NB4 (cell line): ENCODE measurements at regions not wholly inside any gene's neighbourhood (a gene's known extent, or its start where the extent isn't known, plus 50 kb on each side); places are given as distances from the start of the nearest gene placed in this dataset.
"Not testable (repeated sequence)": the region's sequence is repeated elsewhere in the genome, so short reads cannot be mapped to it uniquely, and the experiment has no call there.

Experiments
- DNase-seq: peaks from one replicate; pipeline ENCODE4 v3.0.0; 2010; ENCODE audit warnings: low read depth
- H3K4me3 ChIP-seq: one replicate; pipeline ENCODE4 v1.5.1; 2011; ENCODE audit warnings: mild to moderate bottlenecking, low read depth, low read length, moderate library complexity
- MYC ChIP-seq: IDR thresholded peaks from 2 replicates; pipeline ENCODE4 v1.6.1; 2011; ENCODE audit warnings: low read depth, low read length
- POLR2A ChIP-seq: IDR thresholded peaks from 2 replicates; pipeline ENCODE4 v1.6.1; 2011; ENCODE audit warnings: mild to moderate bottlenecking; ENCODE audit not compliant: insufficient read length; ENCODE audit errors: extremely low read depth
- TF ChIP-seq, protein P1 (sequence below): IDR thresholded peaks from 2 replicates; pipeline ENCODE4 v1.6.1; 2011; ENCODE audit warnings: low read depth, low read length
- TF ChIP-seq, protein P2 (sequence below): IDR thresholded peaks from one replicate; pipeline ENCODE4 v1.5.1; 2012; ENCODE audit warnings: low read depth, low read length

DNA sequence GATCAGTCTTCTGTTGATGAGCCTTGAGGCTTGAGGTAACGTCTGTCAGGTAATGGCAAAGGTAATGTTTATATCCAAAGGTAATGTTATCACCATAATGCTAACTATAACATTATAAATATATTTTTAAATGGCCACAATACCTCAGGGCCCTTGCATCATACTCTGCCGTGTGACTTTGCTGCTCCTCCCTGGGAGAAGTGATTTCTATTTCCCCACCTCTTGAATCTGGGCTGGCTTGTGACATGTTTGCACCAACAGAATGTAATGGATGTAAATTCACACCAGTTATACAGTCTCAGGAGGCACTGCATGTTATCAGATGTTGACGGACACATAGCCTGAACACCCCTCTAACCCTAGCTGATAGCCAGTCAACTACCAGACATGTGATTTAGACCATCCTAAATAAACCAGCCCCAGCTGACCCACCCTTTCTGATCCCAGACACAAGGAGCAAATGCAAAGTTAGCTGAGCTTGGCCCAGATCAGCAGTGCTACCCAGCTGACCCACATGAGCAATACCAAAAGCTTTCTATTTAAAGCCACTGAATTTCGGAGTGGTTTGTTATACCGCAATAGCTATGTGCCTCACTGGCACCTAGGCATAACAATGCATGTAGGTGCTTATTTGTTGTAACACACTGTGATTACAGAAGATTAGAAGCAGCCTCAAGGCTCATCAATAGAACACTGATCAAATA is 93.8 kb upstream of the SIRPA start:
- H3K4me3 ChIP-seq, result no peak overlapping the region
- TF ChIP-seq, protein P1, sequence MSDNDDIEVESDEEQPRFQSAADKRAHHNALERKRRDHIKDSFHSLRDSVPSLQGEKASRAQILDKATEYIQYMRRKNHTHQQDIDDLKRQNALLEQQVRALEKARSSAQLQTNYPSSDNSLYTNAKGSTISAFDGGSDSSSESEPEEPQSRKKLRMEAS, result no peak
- TF ChIP-seq POLR2A (no peak), MYC (no peak)
- TF ChIP-seq, protein P2, sequence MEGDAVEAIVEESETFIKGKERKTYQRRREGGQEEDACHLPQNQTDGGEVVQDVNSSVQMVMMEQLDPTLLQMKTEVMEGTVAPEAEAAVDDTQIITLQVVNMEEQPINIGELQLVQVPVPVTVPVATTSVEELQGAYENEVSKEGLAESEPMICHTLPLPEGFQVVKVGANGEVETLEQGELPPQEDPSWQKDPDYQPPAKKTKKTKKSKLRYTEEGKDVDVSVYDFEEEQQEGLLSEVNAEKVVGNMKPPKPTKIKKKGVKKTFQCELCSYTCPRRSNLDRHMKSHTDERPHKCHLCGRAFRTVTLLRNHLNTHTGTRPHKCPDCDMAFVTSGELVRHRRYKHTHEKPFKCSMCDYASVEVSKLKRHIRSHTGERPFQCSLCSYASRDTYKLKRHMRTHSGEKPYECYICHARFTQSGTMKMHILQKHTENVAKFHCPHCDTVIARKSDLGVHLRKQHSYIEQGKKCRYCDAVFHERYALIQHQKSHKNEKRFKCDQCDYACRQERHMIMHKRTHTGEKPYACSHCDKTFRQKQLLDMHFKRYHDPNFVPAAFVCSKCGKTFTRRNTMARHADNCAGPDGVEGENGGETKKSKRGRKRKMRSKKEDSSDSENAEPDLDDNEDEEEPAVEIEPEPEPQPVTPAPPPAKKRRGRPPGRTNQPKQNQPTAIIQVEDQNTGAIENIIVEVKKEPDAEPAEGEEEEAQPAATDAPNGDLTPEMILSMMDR, result no peak
- no peak for DNase-seq

DNA sequence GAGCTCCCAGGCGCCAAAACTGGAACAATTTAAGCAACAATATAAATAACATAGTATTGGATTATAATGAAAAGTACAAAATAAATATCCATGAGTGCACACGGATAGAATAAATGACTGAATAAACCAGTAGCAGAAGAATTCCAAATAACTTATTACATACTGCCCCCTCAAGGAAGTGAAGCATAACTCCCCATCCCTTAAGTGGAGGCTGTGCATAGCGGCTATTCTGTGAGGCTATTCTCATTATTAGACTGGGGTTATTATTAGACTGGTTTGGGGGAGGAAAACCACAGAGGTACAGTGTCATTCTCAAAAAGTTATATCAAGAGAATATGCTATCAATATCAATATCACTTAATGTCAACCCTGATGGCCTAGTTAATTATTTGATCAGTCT is 94.4 kb upstream of the SIRPA start:
- no peak overlapping the region for H3K4me3 ChIP-seq
- TF ChIP-seq POLR2A, result no peak
- TF ChIP-seq, protein P2, result peak; percentile 37
- TF ChIP-seq, protein P1, result no peak
- peak; percentile 51 for DNase-seq

DNA sequence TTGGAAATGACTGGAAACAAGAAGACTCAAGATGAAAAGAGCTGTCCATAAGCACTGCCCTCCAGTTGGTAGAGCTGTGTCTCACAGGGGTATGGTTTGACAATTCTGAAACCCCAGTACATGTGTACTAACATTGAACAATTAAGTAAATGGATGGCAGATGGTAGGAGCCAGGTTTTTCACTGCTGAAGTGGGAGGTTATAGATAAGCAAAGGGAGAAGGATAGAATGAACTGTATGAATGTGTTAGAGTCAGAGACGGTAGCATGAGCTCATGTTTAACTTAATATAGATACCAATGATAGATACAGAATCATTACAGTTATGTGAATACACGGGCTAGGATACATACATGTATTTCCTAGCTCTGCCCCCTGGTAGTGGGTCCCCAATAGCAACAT is 95.0 kb upstream of the SIRPA start:
- H3K4me3 ChIP-seq, result no peak overlapping the region
- no peak for TF ChIP-seq MYC
- TF ChIP-seq, protein P2, result no peak
- no peak for DNase-seq

DNA sequence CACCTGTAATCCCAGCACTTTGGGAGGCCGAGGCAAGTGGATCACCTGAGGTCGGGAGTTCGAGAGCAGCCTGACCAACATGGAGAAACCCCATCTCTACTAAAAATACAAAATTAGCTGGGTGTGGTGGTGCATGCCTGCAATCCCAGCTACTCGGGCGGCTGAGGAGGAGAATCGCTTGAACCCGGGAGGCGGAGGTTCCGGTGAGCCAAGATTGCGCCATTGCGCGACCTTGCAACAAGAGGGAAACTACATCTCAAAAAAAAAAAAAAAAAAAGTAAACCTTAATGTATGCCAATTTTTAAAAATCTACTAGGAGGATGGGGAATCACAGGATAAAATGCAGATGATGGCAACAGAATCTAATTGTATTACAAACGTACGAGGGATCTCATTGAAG is 95.5 kb upstream of the SIRPA start:
- DNase-seq, H3K4me3 ChIP-seq: not testable (repeated sequence)

DNA sequence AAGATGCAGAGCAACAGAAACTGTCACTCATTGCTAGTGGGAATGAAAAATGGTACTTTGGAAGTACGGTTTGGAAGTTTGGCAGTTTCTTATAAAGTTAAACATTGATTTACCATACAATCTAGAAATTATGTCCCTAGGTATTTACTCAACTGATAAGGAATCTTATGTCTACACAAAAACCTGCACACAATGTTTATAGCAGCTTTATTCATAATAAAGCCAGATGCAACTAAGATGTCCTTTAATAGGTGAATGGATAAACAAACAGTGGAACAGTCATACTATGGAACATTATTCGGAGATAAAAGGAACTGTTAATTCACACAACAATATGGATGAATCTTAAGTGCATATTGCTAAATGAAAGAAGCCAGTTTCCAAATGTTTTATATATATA is 96.2 kb upstream of the SIRPA start:
- DNase-seq, result no peak
- TF ChIP-seq POLR2A, result no peak

DNA sequence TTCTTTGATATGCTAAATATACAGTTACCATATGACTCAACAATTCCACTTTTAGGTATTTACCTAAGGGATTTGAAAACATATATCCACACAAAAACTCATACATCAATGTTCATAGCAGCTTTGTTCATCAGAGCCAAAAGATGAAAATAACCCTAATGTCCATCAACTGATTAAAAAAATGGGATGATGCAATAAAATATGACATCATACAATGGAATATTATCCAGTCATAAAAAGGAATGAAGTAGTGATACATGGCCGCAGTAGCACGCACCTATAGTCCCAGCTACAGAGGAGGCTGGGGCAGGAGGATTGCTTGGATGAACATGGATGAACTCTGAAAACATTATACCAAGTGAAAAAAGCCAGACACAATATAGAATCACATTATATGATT is 101.4 kb upstream of the SIRPA start:
- no peak for DNase-seq
- TF ChIP-seq, protein P2, result no peak
- TF ChIP-seq MYC (no peak), POLR2A (no peak)
- no peak overlapping the region for H3K4me3 ChIP-seq

More for the DNA sequence above, 96.2 kb upstream of the SIRPA start:
- H3K4me3 ChIP-seq, result no peak overlapping the region

DNA sequence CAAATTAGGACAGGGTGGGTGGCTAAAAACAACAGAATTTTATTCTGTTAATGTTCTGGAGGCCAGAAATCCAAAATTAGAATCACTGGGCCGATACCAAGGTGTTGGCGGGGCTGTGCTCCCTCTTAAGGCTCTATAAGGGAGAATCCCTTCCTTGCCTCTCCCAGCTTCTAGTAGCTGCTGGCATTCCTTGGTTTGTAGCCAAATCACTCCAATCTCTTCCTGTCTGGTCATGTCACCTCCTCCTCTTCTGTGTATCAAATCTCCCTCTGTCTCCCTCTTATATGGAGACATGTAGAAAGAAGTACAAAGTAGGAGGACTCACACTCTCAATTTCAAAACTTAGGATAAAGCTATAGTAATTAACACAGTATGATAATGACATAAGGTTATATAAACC is 102.9 kb upstream of the SIRPA start:
- no peak for TF ChIP-seq MYC
- TF ChIP-seq, protein P2, result no peak
- TF ChIP-seq, protein P1, result no peak
- TF ChIP-seq POLR2A, result no peak
- DNase-seq, result no peak

More for the DNA sequence above, 102.9 kb upstream of the SIRPA start:
- H3K4me3 ChIP-seq, result no peak overlapping the region
